SK-N-SH (cell line): ENCODE measurements at regions not wholly inside any gene's neighbourhood (a gene's known extent, or its start where the extent isn't known, plus 50 kb on each side); places are given as distances from the start of the nearest gene placed in this dataset.

ENCODE experiments used
- CTCF ChIP-seq: fragments of 200-600 bp; sonication (generic); IDR thresholded peaks from 2 replicates; pipeline ENCODE4 v1.6.1; 2017; ENCODE audit warnings: antibody characterized with exemption, mild to moderate bottlenecking, moderate library complexity
- GATA2 ChIP-seq: sonication (generic); formaldehyde crosslinking; IDR thresholded peaks from 2 replicates; pipeline ENCODE4 v1.5.0; 2020; ENCODE audit warnings: mild to moderate bottlenecking, missing genetic modification reagents
- MAX ChIP-seq: IDR thresholded peaks from 2 replicates; pipeline ENCODE4 v1.4.0; 2012; ENCODE audit warnings: low read depth
- MXI1 ChIP-seq: IDR thresholded peaks from 2 replicates; pipeline ENCODE4 v1.6.1; 2012; ENCODE audit warnings: mild to moderate bottlenecking, low read depth, low read length, improper control_type of control experiment
- POLR2AphosphoS5 ChIP-seq: IDR thresholded peaks from 2 replicates; pipeline ENCODE4 v1.6.1; 2012; ENCODE audit warnings: low read depth, low read length
- RCOR1 ChIP-seq: fragments of 150-350 bp; IDR thresholded peaks from 2 replicates; pipeline ENCODE4 v1.6.1; 2017; ENCODE audit warnings: antibody characterized with exemption, low read length
- SIN3A ChIP-seq: IDR thresholded peaks from 2 replicates; pipeline ENCODE4 v1.6.1; 2012; ENCODE audit warnings: low read depth, mild to moderate bottlenecking, low read length, moderate library complexity, borderline replicate concordance
- SMC3 ChIP-seq: IDR thresholded peaks from 2 replicates; pipeline ENCODE4 v1.6.1; 2012; ENCODE audit warnings: low read depth, low read length, improper control_type of control experiment
- TAF1 ChIP-seq: IDR thresholded peaks from 2 replicates; pipeline ENCODE4 v1.6.1; 2012; ENCODE audit warnings: low read depth, mild to moderate bottlenecking, low read length, moderate library complexity, borderline replicate concordance
- YY1 ChIP-seq: IDR thresholded peaks from 2 replicates; pipeline ENCODE4 v1.4.0; 2012; ENCODE audit warnings: low read depth, mild to moderate bottlenecking
- TF ChIP-seq, protein P1 (sequence below): IDR thresholded peaks from 2 replicates; pipeline ENCODE4 v1.6.1; 2012; ENCODE audit warnings: mild to moderate bottlenecking, low read depth, low read length, moderate library complexity

GRCh38 chr15:92224843-92225242 lies 168.8 kb upstream of the ST8SIA2 start:
- TF ChIP-seq POLR2AphosphoS5: no peak
- TF ChIP-seq TAF1: no peak
- no peak for TF ChIP-seq CTCF
- TF ChIP-seq RCOR1: no peak
- TF ChIP-seq, protein P1, sequence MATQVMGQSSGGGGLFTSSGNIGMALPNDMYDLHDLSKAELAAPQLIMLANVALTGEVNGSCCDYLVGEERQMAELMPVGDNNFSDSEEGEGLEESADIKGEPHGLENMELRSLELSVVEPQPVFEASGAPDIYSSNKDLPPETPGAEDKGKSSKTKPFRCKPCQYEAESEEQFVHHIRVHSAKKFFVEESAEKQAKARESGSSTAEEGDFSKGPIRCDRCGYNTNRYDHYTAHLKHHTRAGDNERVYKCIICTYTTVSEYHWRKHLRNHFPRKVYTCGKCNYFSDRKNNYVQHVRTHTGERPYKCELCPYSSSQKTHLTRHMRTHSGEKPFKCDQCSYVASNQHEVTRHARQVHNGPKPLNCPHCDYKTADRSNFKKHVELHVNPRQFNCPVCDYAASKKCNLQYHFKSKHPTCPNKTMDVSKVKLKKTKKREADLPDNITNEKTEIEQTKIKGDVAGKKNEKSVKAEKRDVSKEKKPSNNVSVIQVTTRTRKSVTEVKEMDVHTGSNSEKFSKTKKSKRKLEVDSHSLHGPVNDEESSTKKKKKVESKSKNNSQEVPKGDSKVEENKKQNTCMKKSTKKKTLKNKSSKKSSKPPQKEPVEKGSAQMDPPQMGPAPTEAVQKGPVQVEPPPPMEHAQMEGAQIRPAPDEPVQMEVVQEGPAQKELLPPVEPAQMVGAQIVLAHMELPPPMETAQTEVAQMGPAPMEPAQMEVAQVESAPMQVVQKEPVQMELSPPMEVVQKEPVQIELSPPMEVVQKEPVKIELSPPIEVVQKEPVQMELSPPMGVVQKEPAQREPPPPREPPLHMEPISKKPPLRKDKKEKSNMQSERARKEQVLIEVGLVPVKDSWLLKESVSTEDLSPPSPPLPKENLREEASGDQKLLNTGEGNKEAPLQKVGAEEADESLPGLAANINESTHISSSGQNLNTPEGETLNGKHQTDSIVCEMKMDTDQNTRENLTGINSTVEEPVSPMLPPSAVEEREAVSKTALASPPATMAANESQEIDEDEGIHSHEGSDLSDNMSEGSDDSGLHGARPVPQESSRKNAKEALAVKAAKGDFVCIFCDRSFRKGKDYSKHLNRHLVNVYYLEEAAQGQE: no peak
- no peak for TF ChIP-seq GATA2
- no peak for TF ChIP-seq YY1
- no peak for TF ChIP-seq MAX
- TF ChIP-seq SIN3A: no peak
- no peak for TF ChIP-seq MXI1
- no peak for TF ChIP-seq SMC3
